KBM-7 (cell line): ENCODE measurements at regions not wholly inside any gene's neighbourhood (a gene's known extent, or its start where the extent isn't known, plus 50 kb on each side); places are given as distances from the start of the nearest gene placed in this dataset.

Experiments used
- DNase-seq: peaks from one replicate; pipeline ENCODE4 v3.0.0-alpha.2; 2015
- in situ Hi-C: fragments of 300-500 bp; cut with MboI; formaldehyde crosslinking; loops from 2 replicates; pipeline ENCODE4 v1.14.3; 2020; ENCODE audit warnings: low sequenced_read_pairs, low pct_unique_long_range_greater_than_20kb, mixed read lengths

DNA sequence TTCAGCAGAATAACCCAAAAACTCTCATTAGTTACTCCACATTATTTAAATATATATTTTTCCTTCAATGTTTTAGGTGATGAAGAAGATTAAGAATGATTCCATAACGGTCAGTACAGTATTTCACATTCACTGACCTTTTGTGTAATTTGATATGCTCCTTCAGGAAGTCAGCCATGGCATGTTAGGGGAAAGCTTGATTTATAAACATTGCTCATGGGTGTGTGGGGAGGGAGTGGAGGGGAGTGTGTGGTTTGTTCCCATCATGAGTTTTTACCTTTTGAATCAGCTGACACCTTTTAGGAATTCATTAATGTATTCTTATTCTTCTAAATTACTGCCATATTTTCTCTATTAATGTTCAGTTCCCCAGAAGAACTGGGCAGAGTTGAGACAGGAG lies 240.2 kb downstream of the ATG4C start:
- no peak for DNase-seq
- in situ Hi-C loops, result no loop called here

- DNase-seq, result no peak
- in situ Hi-C loops, result no loop called here
Observed at GRCh38 chr1:63027176-63027575, 243.2 kb downstream of the ATG4C start.

DNA sequence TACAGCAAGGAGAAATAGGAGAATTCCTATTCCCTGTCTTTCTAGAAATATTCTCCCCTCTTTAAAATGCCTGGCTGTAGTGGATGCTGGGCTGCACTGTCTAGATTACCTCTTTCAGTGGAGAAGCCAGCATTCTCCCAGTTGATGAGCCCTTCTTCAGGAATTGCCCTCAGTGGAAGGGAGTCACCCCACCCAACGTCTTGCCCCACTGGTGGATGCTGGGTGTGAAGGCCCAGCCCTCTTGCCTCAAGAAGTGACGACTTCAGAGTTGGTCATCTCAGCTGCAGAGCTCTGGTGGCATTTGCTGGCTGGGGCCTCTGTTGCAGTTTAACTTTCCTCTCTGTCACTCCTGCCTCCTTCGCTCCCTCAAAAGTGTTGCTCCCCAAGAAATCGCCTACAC lies 248.2 kb downstream of the ATG4C start:
- in situ Hi-C loops, result no loop called here
- DNase-seq, result no peak

GRCh38 chr1:63033211-63033610 lies 249.3 kb downstream of the ATG4C start:
- no peak for DNase-seq
- in situ Hi-C loops, result no loop called here

DNA sequence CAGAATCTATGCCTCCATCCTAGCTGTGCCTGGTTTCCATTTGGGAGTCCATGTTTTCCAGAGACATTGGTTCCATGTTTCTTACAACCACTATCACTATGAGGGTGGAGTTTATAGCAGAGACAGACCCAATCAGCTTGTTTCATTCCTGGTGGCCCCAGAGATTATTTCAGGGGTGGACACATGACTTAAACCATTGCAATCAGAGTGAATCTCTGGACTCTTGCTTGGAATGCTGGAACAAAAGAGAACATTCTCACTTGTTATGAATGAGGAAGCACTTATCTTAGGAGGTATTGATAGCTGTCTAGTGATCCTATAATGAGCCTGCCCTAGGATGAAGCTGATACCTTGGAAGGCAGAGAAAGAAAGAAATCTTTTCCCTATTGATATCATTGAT lies 250.3 kb downstream of the ATG4C start:
- no peak for DNase-seq
- in situ Hi-C loops, result no loop called here

DNA sequence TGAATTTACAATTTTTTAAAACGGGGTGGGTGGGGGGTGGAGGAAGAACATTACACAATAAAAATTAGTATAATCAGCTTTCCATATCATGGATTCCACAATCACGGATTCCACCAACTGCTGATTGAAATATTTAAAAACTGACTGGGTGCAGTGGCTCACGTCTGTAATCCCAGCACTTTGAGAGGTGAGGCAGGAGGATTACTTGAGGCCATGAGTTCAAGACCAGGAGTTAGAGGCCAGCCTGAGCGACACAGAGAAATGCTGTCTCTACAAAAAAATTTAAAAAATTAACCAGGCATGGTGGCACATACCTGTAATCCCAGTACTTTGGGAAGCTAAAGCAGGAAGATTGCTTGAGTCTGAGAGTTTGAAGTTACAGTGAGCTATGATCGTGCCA lies 254.7 kb downstream of the ATG4C start:
- in situ Hi-C loops, result no loop called here
- no peak for DNase-seq

DNA sequence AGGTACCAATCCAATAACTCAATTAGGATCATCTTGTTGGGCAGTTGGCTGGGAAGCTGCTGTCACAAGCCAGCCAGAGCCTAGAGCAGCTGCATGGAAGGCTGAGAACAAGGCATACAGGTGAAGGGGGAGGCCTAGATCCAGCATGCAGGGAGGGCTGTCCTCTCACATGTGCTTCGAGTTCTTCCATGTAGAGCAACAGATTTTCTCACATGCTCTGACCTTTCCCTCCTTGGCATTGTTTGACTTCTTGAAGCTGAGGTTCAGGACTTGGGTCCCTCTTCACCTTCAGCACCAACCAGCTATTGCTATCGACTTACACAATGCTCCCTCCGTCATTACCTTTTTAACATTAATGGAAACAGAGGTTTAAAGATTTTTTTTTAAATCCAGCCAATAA lies 257.7 kb downstream of the ATG4C start:
- no peak for DNase-seq
- in situ Hi-C loops, result no loop called here

DNA sequence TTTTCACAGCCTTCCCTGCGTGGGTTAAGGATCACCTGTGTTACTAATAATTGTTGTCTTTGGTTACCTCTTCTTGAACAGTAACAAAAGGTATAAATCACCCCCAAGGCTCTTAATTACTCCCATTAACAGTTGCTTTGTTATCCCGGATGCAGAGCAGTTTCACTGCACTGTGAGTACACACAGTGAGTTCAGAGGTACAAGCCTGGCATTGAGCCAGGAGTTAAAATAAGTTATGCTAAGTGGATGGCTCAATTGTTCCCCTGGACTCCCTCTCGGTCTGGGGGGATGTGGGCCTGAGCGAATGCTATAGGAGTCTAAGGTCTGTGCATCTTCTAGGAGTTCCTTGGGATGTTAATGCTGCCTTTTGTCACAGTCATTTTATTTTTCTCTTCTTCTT lies 258.3 kb downstream of the ATG4C start:
- no peak for DNase-seq
- in situ Hi-C loops, result no loop called here

DNA sequence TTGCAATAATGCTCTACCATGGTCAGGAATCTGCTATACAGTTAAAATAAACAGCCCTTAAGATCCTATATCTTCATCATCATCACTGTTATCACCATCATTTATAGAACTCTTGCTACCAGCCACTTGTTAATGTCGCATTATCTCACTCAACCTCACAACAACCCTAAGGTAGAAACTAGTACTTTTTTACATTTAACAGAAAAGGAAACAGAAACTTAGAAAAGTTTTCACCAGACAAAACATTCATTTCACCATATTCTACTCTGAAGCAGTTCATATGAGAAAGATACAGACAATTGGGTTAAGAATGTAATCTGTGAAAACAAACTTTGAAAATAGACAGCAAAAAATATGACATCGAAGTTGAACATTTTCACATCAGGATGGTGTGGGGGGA lies 262.6 kb downstream of the ATG4C start:
- in situ Hi-C loops, result no loop called here
- DNase-seq, result no peak

DNA sequence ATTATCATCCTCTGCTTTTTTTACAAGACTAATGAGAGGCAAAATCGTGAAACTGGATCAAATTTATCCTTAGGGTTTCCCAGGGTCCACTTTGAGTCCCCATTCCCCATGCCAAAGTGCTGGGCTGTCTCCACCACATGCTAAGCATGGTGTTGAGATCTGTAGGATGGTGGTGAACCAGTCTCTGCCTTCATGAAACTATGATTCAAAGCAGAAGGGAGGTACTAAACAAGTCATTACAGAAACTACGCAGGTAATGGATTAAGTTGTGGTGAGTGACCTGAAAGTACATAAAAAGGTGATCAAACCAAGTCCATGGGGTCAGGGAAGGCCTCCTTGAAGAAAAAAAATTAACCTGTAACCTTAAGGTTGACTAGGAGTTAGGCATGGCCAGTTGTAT lies 265.2 kb downstream of the ATG4C start:
- no peak for DNase-seq
- in situ Hi-C loops, result no loop called here

- no peak for DNase-seq
- in situ Hi-C loops, result no loop called here
Observed at GRCh38 chr1:63051356-63051755, 267.4 kb downstream of the ATG4C start.

DNA sequence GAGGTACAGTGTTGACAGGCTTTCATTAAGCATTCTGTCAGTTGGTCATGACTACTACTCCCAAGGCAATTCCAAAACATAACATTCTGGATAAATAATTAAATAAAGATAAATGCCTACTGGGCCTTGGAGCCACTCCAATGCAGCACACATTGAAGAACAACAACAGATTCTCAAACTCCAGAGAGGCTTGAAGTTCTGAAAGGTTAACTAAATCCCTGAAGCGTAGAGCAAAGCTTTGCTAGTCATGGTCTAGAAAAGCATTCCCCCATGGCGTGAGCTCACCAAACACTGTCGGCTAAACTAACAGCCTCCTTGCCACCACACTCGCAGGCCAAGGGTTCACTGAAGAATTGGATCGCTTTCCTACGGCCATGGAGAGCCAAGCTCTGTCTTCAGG lies 268.0 kb downstream of the ATG4C start:
- no peak for DNase-seq
- in situ Hi-C loops, result no loop called here

GRCh38 chr1:63054184-63054583 lies 268.2 kb upstream of the FOXD3 start:
- in situ Hi-C loops, result no loop called here
- no peak for DNase-seq

DNA sequence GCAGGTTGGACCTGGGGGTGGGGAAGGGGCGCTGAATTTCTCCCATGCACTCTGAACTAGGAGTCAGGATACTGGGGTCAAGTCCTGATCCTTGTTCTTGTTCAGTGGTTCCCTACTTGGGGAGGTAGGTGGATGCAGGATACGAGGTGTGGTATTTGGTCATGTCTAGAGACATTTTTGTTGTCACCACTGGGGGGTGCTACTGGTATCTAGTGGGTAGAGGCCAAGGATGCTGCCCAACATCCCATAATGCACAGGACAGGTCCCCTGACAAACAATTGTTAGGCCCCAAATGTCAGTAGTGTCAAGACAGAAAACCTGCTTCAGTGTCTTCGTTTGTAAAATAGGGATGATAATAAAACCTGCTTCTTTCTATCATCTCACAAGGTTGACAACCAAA lies 259.0 kb upstream of the FOXD3 start:
- in situ Hi-C loops, result no loop called here

DNA sequence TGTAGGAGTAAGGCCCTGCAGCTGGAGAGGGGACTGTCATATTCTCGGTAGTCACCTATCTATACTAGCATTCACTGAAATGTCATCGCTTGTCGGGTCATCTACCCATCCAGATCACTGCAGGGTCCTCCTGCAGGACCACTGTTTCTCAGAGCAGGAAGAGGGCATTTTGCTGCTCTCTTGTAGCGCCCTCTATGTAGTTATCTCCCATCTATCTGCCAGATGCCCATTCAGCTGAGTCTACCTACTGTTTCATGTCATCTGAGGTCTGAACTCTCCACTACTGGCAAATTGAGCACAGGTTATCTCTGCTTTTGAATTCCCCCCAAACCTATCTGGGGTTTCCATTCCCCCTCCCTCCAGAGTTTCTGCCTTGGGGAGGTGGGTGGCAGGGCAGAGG lies 258.2 kb upstream of the FOXD3 start:
- DNase-seq, result no peak

More for the DNA sequence above, 259.0 kb upstream of the FOXD3 start:
- DNase-seq, result no peak

GRCh38 chr1:63068626-63069025 lies 253.7 kb upstream of the FOXD3 start:
- no peak for DNase-seq
- in situ Hi-C loops, result no loop called here

More for the DNA sequence above, 258.2 kb upstream of the FOXD3 start:
- in situ Hi-C loops, result no loop called here

- no peak for DNase-seq
- in situ Hi-C loops, result no loop called here
Observed at GRCh38 chr1:63069214-63069613, 253.2 kb upstream of the FOXD3 start.

- DNase-seq, result no peak
- in situ Hi-C loops, result no loop called here
Observed at GRCh38 chr1:63073309-63074306, 248.8 kb upstream of the FOXD3 start.

DNA sequence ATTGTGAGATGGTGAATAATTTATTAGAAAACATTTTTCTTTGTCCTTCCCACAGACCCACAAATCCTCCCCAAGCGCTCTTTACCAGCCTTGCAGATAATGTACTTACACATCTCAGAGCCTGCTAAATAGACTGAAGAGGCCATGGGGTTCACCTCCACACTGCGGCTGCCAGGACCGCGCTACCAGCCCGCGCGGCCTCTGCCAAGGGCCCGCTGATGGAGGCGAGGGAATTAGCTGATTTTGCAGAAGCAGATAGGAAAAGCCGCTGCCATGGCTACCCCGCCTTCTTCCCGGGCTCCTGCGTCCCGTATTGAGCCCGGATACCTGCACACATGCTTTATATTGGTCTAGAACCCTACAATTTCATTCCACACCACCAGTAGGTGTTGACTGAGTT lies 248.0 kb upstream of the FOXD3 start:
- no peak for DNase-seq
- in situ Hi-C loops, result no loop called here

GRCh38 chr1:63082766-63083165 lies 239.6 kb upstream of the FOXD3 start:
- in situ Hi-C loops, result no loop called here
- no peak for DNase-seq

- in situ Hi-C loops, result no loop called here
- DNase-seq, result no peak
Observed at GRCh38 chr1:63087966-63088365, 234.4 kb upstream of the FOXD3 start.
